ENCODE measurements at regions not wholly inside any gene's neighbourhood (a gene's known extent, or its start where the extent isn't known, plus 50 kb on each side); places are given as distances from the start of the nearest gene placed in this dataset.

DNA sequence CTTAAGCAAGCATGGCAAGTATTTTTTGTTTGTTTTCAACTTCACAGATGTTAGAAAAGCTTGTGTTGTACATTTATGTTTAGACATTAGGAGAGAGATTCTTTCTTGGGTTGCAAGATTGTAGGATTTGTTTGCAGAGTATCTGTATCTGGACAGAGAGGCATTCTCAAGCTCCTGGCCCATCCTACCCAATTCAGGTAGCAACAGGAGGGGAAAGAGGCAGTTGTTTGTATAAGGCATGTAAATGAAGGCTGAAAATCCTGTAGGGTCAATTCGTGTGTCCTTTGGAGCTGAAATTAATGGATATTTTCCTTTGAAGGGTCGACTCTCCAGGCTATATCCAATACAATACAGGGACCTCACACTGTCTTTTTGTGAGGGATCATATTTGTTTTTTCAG lies 147.3 kb downstream of the KCNRG start:
- TF ChIP-seq POLR2A (IDR thresholded peaks at IDR 0.05): no peak
- TF ChIP-seq, protein P1, sequence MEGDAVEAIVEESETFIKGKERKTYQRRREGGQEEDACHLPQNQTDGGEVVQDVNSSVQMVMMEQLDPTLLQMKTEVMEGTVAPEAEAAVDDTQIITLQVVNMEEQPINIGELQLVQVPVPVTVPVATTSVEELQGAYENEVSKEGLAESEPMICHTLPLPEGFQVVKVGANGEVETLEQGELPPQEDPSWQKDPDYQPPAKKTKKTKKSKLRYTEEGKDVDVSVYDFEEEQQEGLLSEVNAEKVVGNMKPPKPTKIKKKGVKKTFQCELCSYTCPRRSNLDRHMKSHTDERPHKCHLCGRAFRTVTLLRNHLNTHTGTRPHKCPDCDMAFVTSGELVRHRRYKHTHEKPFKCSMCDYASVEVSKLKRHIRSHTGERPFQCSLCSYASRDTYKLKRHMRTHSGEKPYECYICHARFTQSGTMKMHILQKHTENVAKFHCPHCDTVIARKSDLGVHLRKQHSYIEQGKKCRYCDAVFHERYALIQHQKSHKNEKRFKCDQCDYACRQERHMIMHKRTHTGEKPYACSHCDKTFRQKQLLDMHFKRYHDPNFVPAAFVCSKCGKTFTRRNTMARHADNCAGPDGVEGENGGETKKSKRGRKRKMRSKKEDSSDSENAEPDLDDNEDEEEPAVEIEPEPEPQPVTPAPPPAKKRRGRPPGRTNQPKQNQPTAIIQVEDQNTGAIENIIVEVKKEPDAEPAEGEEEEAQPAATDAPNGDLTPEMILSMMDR (IDR thresholded peaks at IDR 0.05): no peak

All from transverse colon (tissue), 3 donors.